K562 (cell line): ENCODE measurements at regions not wholly inside any gene's neighbourhood (a gene's known extent, or its start where the extent isn't known, plus 50 kb on each side); places are given as distances from the start of the nearest gene placed in this dataset.

ENCODE experiments used
- ATAC-seq: fragments of 200-7000 bp; cut with Tn5 transposase; 3 replicates; pipeline ENCODE4 v1.9.1; 2020; ENCODE audit warnings: moderate library complexity
- BruUV-seq: library from RNA; stranded (reverse); fragments of 400-500 nt; replicated peaks from 2 replicates; lab custom pipeline; 2021; lab: Mats Ljungman, UMichigan
- CTCF ChIA-PET: fragments of 300-600 bp; formaldehyde crosslinking; extraction: SDS; loops from one replicate; lab custom pipeline; 2021; ENCODE audit warnings: low intra/inter-chr PET ratio; lab: Yijun Ruan, JAX
- POLR2A ChIA-PET: fragments of 300-600, 350-650 bp; sonication (Branson Sonifier 250); formaldehyde crosslinking; extraction: SDS; loops from one replicate; lab custom pipeline; 2021; ENCODE audit warnings: antibody characterized with exemption, inconsistent platforms; lab: Yijun Ruan, JAX
- DNase-seq, 4 experiments: peaks; one replicate each; pipeline versions ENCODE4 v3.0.0 to v3.0.0-alpha.2; 2011 to 2018; ENCODE audit warnings: low spot score in 3 of 4, mixed read lengths in 3 of 4; ENCODE audit errors: extremely low read depth in 1 of 4
- FAIRE-seq: peaks from 2 replicates; lab custom pipeline; 2011; peaks lifted over from hg19 to GRCh38; lab: Jason Lieb, UNC
- H2AFZ ChIP-seq: 2 replicates; pipeline ENCODE4 v1.6.0; 2011; ENCODE audit warnings: low read depth, low read length, control low read depth, inconsistent platforms
- H3K27ac ChIP-seq: fragments of 200-600 bp; 3 replicates; pipeline ENCODE4 v1.8.0; 2011; ENCODE audit warnings: low read depth, mild to moderate bottlenecking, control low read depth, inconsistent platforms, low read length, moderate library complexity, mixed read lengths; ENCODE audit errors: extremely low read depth
- H3K27me3 ChIP-seq, 2 experiments: fragments of 300-600 bp in 1 of 2; 2 replicates in 1 of 2; 3 replicates in 1 of 2; pipeline versions ENCODE4 v1.6.0 to v1.8.0; 2011; ENCODE audit warnings: inconsistent platforms in 2 of 2, low read length in 2 of 2, mild to moderate bottlenecking in 1 of 2, mixed read lengths in 1 of 2, moderate library complexity in 1 of 2; ENCODE audit not compliant: control insufficient read depth in 2 of 2, insufficient read depth in 2 of 2
- H3K36me3 ChIP-seq: fragments of 300-600 bp; 3 replicates; pipeline ENCODE4 v1.8.0; 2011; ENCODE audit warnings: mild to moderate bottlenecking, low read length, inconsistent platforms; ENCODE audit not compliant: control insufficient read depth, insufficient read depth
- H3K4me1 ChIP-seq, 2 experiments: fragments of 200-600 bp in 1 of 2; replicated peaks in 1 of 2; 2 replicates in 1 of 2; 3 replicates in 1 of 2; pipeline versions ENCODE4 v1.5.1 to v1.8.0; 2011; ENCODE audit warnings: inconsistent platforms in 2 of 2, low read length in 2 of 2, mild to moderate bottlenecking in 1 of 2, mixed read lengths in 1 of 2, moderate library complexity in 1 of 2; ENCODE audit not compliant: control insufficient read depth in 2 of 2, insufficient read depth in 2 of 2
- H3K4me2 ChIP-seq: 2 replicates; pipeline ENCODE4 v1.6.1; 2011; ENCODE audit warnings: low read length, control low read depth, inconsistent platforms, mixed read lengths; ENCODE audit not compliant: insufficient read depth
- H3K4me3 ChIP-seq: fragments of 200-600 bp; sonication (generic), shearing (Covaris generic); 2 replicates; pipeline ENCODE4 v1.5.1; 2016; ENCODE audit warnings: control low read depth, inconsistent platforms
- H3K79me2 ChIP-seq: fragments of 200-600 bp; 3 replicates; pipeline ENCODE4 v1.8.0; 2011; ENCODE audit warnings: low read length, inconsistent platforms; ENCODE audit not compliant: control insufficient read depth, insufficient read depth
- H3K9ac ChIP-seq, 2 experiments: 2 replicates each; pipeline versions ENCODE4 v1.6.0 to v1.6.1; 2011; ENCODE audit warnings: low read depth in 2 of 2, low read length in 2 of 2, control low read depth in 1 of 2, inconsistent platforms in 1 of 2, mild to moderate bottlenecking in 1 of 2, mixed read lengths in 1 of 2; ENCODE audit not compliant: insufficient read depth in 1 of 2
- H3K9me1 ChIP-seq: one replicate; pipeline ENCODE4 v1.6.0; 2011; ENCODE audit warnings: inconsistent platforms, mild to moderate bottlenecking, low read length, moderate library complexity; ENCODE audit not compliant: control insufficient read depth, insufficient read depth
- H3K9me3 ChIP-seq: replicated peaks from 2 replicates; pipeline ENCODE4 v1.5.1; 2011; ENCODE audit warnings: low read depth, low read length, inconsistent platforms; ENCODE audit not compliant: control insufficient read depth, insufficient read depth
- H4K20me1 ChIP-seq: replicated peaks from 2 replicates; pipeline ENCODE4 v1.6.1; 2011; ENCODE audit warnings: low read length, inconsistent platforms, mixed read lengths; ENCODE audit not compliant: control insufficient read depth, insufficient read depth
- HMBOX1 ChIP-seq: sonication (generic); IDR thresholded peaks from 2 replicates; pipeline ENCODE4 v1.6.1; 2016
- NR1H2 ChIP-seq: sonication (generic); formaldehyde crosslinking; IDR thresholded peaks from 2 replicates; pipeline ENCODE4 v1.4.0; 2020; ENCODE audit warnings: mild to moderate bottlenecking, missing genetic modification reagents
- NR2C2 ChIP-seq, 2 experiments: fragments of 200-800 bp in 1 of 2; sonication (Bioruptor generic) in 1 of 2; sonication (generic) in 1 of 2; formaldehyde crosslinking in 1 of 2; IDR thresholded peaks; 2 replicates each; pipeline versions ENCODE4 v1.6.1 to v1.8.0; 2016 to 2022; ENCODE audit warnings: mild to moderate bottlenecking in 1 of 2, missing compliant biosample characterization in 1 of 2, missing genetic modification characterization in 1 of 2, missing genetic modification reagents in 1 of 2
- PHF8 ChIP-seq: fragments of 200-600 bp; sonication (generic); IDR thresholded peaks from 2 replicates; pipeline ENCODE4 v1.6.1; 2012; ENCODE audit warnings: mixed run types, mild to moderate bottlenecking, inconsistent platforms, low read length, moderate library complexity, borderline replicate concordance
- RB1 ChIP-seq: fragments of 450-650 bp; IDR thresholded peaks from 2 replicates; pipeline ENCODE4 v1.6.1; 2017; ENCODE audit warnings: low read depth, mild to moderate bottlenecking
- TAF9B ChIP-seq: fragments of 450-650 bp; IDR thresholded peaks from 2 replicates; pipeline ENCODE4 v1.6.1; 2018; ENCODE audit warnings: mild to moderate bottlenecking; ENCODE audit not compliant: partially characterized antibody
- ZNF146 ChIP-seq: IDR thresholded peaks from one replicate; pipeline ENCODE4 v1.6.1; 2018; ENCODE audit warnings: missing compliant biosample characterization; ENCODE audit not compliant: unreplicated experiment
- ZNF445 ChIP-seq: fragments of 250-450 bp; sonication (Bioruptor Pico); IDR thresholded peaks from 2 replicates; pipeline ENCODE4 v1.4.0; 2020; ENCODE audit warnings: low read depth, mild to moderate bottlenecking, moderate library complexity
- WGBS: fragments of 100-300 bp; shearing (Covaris generic); methylation state at CpG from one replicate; pipeline ENCODE4 v1.1.6; 2016; ENCODE audit warnings: low coverage, mixed read lengths; ENCODE audit not compliant: insufficient coverage; ENCODE audit errors: missing lambda C conversion rate; 5-methylcytosine and 5-hydroxymethylcytosine counted together
- in situ Hi-C: fragments of 300-500 bp; cut with MboI; formaldehyde crosslinking; loops from 4 replicates; pipeline ENCODE4 v1.15.0; 2018; ENCODE audit warnings: inconsistent platforms, mixed read lengths
- intact Hi-C: fragments of 100-400 bp; cut with micrococcal nuclease; formaldehyde crosslinking; loops from 2 replicates; pipeline ENCODE4 v1.14.2; 2022
- TF ChIP-seq, protein P1 (sequence below): fragments of 250-450 bp; sonication (Bioruptor Pico); IDR thresholded peaks from 2 replicates; pipeline ENCODE4 v1.6.1; 2021; ENCODE audit warnings: mild to moderate bottlenecking

DNA sequence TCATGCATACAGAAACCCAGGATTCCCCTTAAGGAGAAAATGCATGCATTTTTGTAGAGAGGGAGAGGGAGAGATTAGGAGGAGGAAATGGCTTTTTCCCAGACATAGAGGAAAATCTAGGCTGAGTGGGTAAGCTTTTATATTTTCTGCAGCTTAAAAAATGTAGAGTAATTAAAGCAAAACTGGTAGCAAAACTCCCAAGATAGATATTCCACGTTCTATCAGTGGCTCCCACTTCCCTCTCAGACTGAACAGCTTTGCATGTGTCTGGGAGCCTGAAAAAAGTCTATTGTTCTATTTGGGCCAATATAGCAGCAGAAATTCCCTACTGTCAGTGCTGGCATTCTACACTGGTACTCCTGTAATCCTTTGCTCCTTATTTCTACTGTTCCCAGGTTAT lies 110.8 kb upstream of the CADPS start:
- Histone ChIP-seq H3K4me1 (no peaks in the 10 kb centered on the region), H2AFZ (no peak overlapping the region), H3K4me2 (no peak overlapping the region), H3K9ac (no peak overlapping the region), H3K36me3 (no peaks in the 10 kb centered on the region), H3K9me3 (no peaks in the 10 kb centered on the region), H3K27ac (no peak overlapping the region), H3K9me1 (no peaks in the 10 kb centered on the region), H3K4me3 (no peak overlapping the region), H4K20me1 (no peaks in the 10 kb centered on the region), H3K79me2 (no peaks in the 10 kb centered on the region), H3K27me3 (no peaks in the 10 kb centered on the region)
- ChIA-PET CTCF (no interaction called here), POLR2A (no interaction called here)
- intact Hi-C loops = no loop called here
- DNase-seq (no peak), FAIRE-seq (no peak), ATAC-seq (no peak)
- TF ChIP-seq, protein P1, sequence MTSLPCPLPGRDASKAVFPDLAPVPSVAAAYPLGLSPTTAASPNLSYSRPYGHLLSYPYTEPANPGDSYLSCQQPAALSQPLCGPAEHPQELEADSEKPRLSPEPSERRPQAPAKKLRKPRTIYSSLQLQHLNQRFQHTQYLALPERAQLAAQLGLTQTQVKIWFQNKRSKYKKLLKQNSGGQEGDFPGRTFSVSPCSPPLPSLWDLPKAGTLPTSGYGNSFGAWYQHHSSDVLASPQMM (CRISPR knock-in tag) = no peak
- TF ChIP-seq PHF8 = no peak
- TF ChIP-seq ZNF146 (CRISPR knock-in tag) = no peak
- no peak for TF ChIP-seq ZNF445 (CRISPR knock-in tag)
- TF ChIP-seq TAF9B = no peak
- no peak for TF ChIP-seq NR2C2 (CRISPR knock-in tag; IDR thresholded peaks at IDR 0.05)
- no peak for TF ChIP-seq NR2C2 (tag; IDR thresholded peaks at IDR 0.05)
- TF ChIP-seq HMBOX1 = no peak
- TF ChIP-seq NR1H2 (CRISPR knock-in tag) = no peak
- TF ChIP-seq RB1 = no peak
- no TSS peak for BruUV-seq
- in situ Hi-C loops = no loop called here
- WGBS = 0% methylated on average over 1 of the region's 1 CpG
